Activated CD4-positive, alpha-beta T cell treated with anti-CD3 and anti-CD28 coated beads, Interleukin-2, amount 50 U/mL, for 16 hours (primary cell): ENCODE measurements at regions not wholly inside any gene's neighbourhood (a gene's known extent, or its start where the extent isn't known, plus 50 kb on each side); places are given as distances from the start of the nearest gene placed in this dataset.

Experiments used
- DNase-seq: peaks from one replicate; pipeline ENCODE4 v3.0.0-alpha.2; 2020

- DNase-seq: no peak
Measured at GRCh38 chr14:38900887-38901286, 202.1 kb downstream of the SEC23A start.

- no peak for DNase-seq
Measured at GRCh38 chr14:38887696-38888095, 215.3 kb downstream of the SEC23A start.

- DNase-seq: no peak
Measured at GRCh38 chr14:38884109-38884508, 218.9 kb downstream of the SEC23A start.

- DNase-seq: no peak
Measured at GRCh38 chr14:38883127-38883526, 219.9 kb downstream of the SEC23A start.

- no peak for DNase-seq
Measured at GRCh38 chr14:38882533-38882932, 220.5 kb downstream of the SEC23A start.

- no peak for DNase-seq
Measured at GRCh38 chr14:38880643-38881524, 222.2 kb downstream of the SEC23A start.

- no peak for DNase-seq
Measured at GRCh38 chr14:38877744-38878388, 225.2 kb downstream of the SEC23A start.

- no peak for DNase-seq
Measured at GRCh38 chr14:38874721-38875120, 228.3 kb downstream of the SEC23A start.

GRCh38 chr14:38873941-38874612, 229.0 kb downstream of the SEC23A start:
- no peak for DNase-seq

GRCh38 chr14:38870296-38870836, 232.7 kb downstream of the SEC23A start:
- no peak for DNase-seq

GRCh38 chr14:38868399-38869290, 234.4 kb downstream of the SEC23A start:
- DNase-seq: no peak

- DNase-seq: peak; percentile 69
Measured at GRCh38 chr14:38867561-38868150, 235.4 kb downstream of the SEC23A start.

- no peak for DNase-seq
Measured at GRCh38 chr14:38866461-38866860, 236.6 kb downstream of the SEC23A start.

- no peak for DNase-seq
Measured at GRCh38 chr14:38862366-38862765, 240.7 kb downstream of the SEC23A start.

- DNase-seq: no peak
Measured at GRCh38 chr14:38860530-38860929, 242.5 kb downstream of the SEC23A start.

GRCh38 chr14:38856798-38857197, 246.2 kb downstream of the SEC23A start:
- no peak for DNase-seq

GRCh38 chr14:38855513-38855912, 247.5 kb downstream of the SEC23A start:
- no peak for DNase-seq

- DNase-seq: no peak
Measured at GRCh38 chr14:38851111-38851510, 251.9 kb downstream of the SEC23A start.

GRCh38 chr14:38850664-38851063, 252.4 kb downstream of the SEC23A start:
- no peak for DNase-seq

GRCh38 chr14:38848243-38848935, 254.6 kb downstream of the SEC23A start:
- DNase-seq: no peak

- DNase-seq: no peak
Measured at GRCh38 chr14:38847161-38847560, 255.9 kb downstream of the SEC23A start.
